ENCODE measurements at regions not wholly inside any gene's neighbourhood (a gene's known extent, or its start where the extent isn't known, plus 50 kb on each side); places are given as distances from the start of the nearest gene placed in this dataset.

GRCh38 chr1:29808141-29808995 is 572.0 kb downstream of the PTPRU start (continued):
- TF ChIP-seq ATF2 (IDR thresholded peaks at IDR 0.05; ENCODE audit: low read length), result no peak
- no peak for TF ChIP-seq RAD21 (IDR thresholded peaks at IDR 0.05; ENCODE audit: insufficient read depth, low read depth, low read length)
- no peak for TF ChIP-seq ZBED1 (IDR thresholded peaks at IDR 0.05; ENCODE audit: borderline replicate concordance)
- TF ChIP-seq HCFC1 (IDR thresholded peaks at IDR 0.05; ENCODE audit: low read length), result no peak
- TF ChIP-seq NR2C2 (IDR thresholded peaks at IDR 0.05; ENCODE audit: borderline replicate concordance, control insufficient read depth, insufficient read length, low read depth), result no peak

GRCh38 chr1:29807689-29808088 is 571.4 kb downstream of the PTPRU start:
- BruUV-seq (replicated peaks), result no TSS peak
- TF ChIP-seq IRF4 (IDR thresholded peaks at IDR 0.05; ENCODE audit: low read depth, low read length) (no peak), ATF7 (IDR thresholded peaks at IDR 0.05; ENCODE audit: low read depth) (no peak), BHLHE40 (IDR thresholded peaks at IDR 0.05; ENCODE audit: borderline replicate concordance in 1 of 2, low read depth in 2 of 2, low read length in 1 of 2) (no peak), EGR1 (IDR thresholded peaks at IDR 0.05; ENCODE audit: borderline replicate concordance in 1 of 2, low read depth in 2 of 2, low read length in 2 of 2) (no peak), SMAD1 (IDR thresholded peaks at IDR 0.05; ENCODE audit: low read depth, partially characterized antibody) (no peak), LARP7 (IDR thresholded peaks at IDR 0.05) (no peak), CUX1 (IDR thresholded peaks at IDR 0.05; ENCODE audit: insufficient replicate concordance, low read depth, low read length) (no peak), RAD21 (IDR thresholded peaks at IDR 0.05; ENCODE audit: insufficient read depth, low read depth, low read length) (no peak), ESRRA (IDR thresholded peaks at IDR 0.05; ENCODE audit: low read length) (no peak)
- Histone ChIP-seq H3K79me2 (ENCODE audit: control insufficient read depth, insufficient read depth, low read length) (no peaks in the 10 kb centered on the region), H3K27me3 (replicated peaks in 1 of 2; ENCODE audit: control insufficient read depth in 2 of 2, insufficient read depth in 2 of 2, low read length in 1 of 2) (peaks cover 0 to 2% of the 10 kb centered on the region in 2 experiments; a peak in 2 of 4 replicates), H3K4me3 (no peak overlapping the region), H3K27ac (ENCODE audit: control insufficient read depth, insufficient read depth) (no peak overlapping the region), H3K9ac (ENCODE audit: control insufficient read depth, insufficient read depth, low read length) (no peak overlapping the region), H2AFZ (ENCODE audit: control insufficient read depth, low read depth, low read length) (no peak overlapping the region), H3K4me2 (ENCODE audit: control insufficient read depth, insufficient read depth) (no peak overlapping the region), H3K9me3 (replicated peaks; ENCODE audit: control insufficient read depth, insufficient read depth, low read length) (no peaks in the 10 kb centered on the region), H4K20me1 (ENCODE audit: control insufficient read depth, insufficient read depth) (no peaks in the 10 kb centered on the region), H3K36me3 (ENCODE audit: control insufficient read depth in 2 of 2, insufficient read depth in 2 of 2, low read length in 1 of 2) (no peaks in the 10 kb centered on the region), H3K4me1 (ENCODE audit: control insufficient read depth, insufficient read depth, low read length) (no peaks in the 10 kb centered on the region)
- DNase-seq (ENCODE audit: low read depth, low spot score) (no peak), FAIRE-seq (no peak), ATAC-seq (no peak)
- ChIA-PET RAD21 (ENCODE audit: unreplicated experiment) (no interaction called here), POLR2A (no interaction called here), CTCF (no interaction called here), SMC1A (ENCODE audit: uncharacterized antibody, unreplicated experiment) (no interaction called here)
- in situ Hi-C loops (cut with MboI) (no loop called here), intact Hi-C loops (cut with micrococcal nuclease; ENCODE audit: unreplicated experiment) (no loop called here)
- WGBS (ENCODE audit: insufficient coverage, insufficient replicate concordance, low lambda C conversion rate, missing lambda C conversion rate), result 9% methylated on average over 5 of the region's 5 CpGs
